MM.1S (cell line): ENCODE measurements at regions not wholly inside any gene's neighbourhood (a gene's known extent, or its start where the extent isn't known, plus 50 kb on each side); places are given as distances from the start of the nearest gene placed in this dataset.

Experiments
- DNase-seq: peaks from one replicate; pipeline ENCODE4 v3.0.0-alpha.2; 2015
- H2AFZ ChIP-seq: fragments of 300-600 bp; sonication (generic); 2 replicates; pipeline ENCODE4 v1.6.0; 2016; ENCODE audit warnings: antibody characterized with exemption, low read length
- H3F3A ChIP-seq: fragments of 300-600 bp; sonication (generic); 2 replicates; pipeline ENCODE4 v1.6.1; 2016; ENCODE audit warnings: mild to moderate bottlenecking, antibody characterized with exemption, low read length, moderate library complexity, mixed read lengths; ENCODE audit not compliant: insufficient read depth
- H3K27ac ChIP-seq: fragments of 300-600 bp; sonication (generic); 2 replicates; pipeline ENCODE4 v1.5.1; 2016; ENCODE audit warnings: mild to moderate bottlenecking, low read length
- H3K27me3 ChIP-seq: fragments of 300-600 bp; sonication (generic); replicated peaks from 2 replicates; pipeline ENCODE4 v1.6.0; 2016; ENCODE audit warnings: low read length; ENCODE audit not compliant: insufficient read depth
- H3K36me3 ChIP-seq: fragments of 300-600 bp; sonication (generic); replicated peaks from 2 replicates; pipeline ENCODE4 v1.6.1; 2016; ENCODE audit warnings: mild to moderate bottlenecking, low read length, mixed read lengths; ENCODE audit not compliant: insufficient read depth
- H3K4me1 ChIP-seq: fragments of 300-600 bp; sonication (generic); 2 replicates; pipeline ENCODE4 v1.6.1; 2016; ENCODE audit warnings: low read length, mixed read lengths
- H3K4me2 ChIP-seq: fragments of 300-600 bp; sonication (generic); 2 replicates; pipeline ENCODE4 v1.6.0; 2016; ENCODE audit warnings: low read depth, low read length
- H3K4me3 ChIP-seq: fragments of 300-600 bp; sonication (generic); 2 replicates; pipeline ENCODE4 v1.5.1; 2016; ENCODE audit warnings: low read length, mixed read lengths
- H3K79me2 ChIP-seq: fragments of 300-600 bp; sonication (generic); 2 replicates; pipeline ENCODE4 v1.6.1; 2016; ENCODE audit warnings: mixed run types, low read length, mixed read lengths
- H3K9ac ChIP-seq: fragments of 300-600 bp; sonication (generic); 2 replicates; pipeline ENCODE4 v1.6.1; 2016; ENCODE audit warnings: low read length, mixed read lengths
- H3K9me2 ChIP-seq: fragments of 300-600 bp; sonication (generic); replicated peaks from 2 replicates; pipeline ENCODE4 v1.6.1; 2016; ENCODE audit warnings: mild to moderate bottlenecking, low read length, mixed read lengths; ENCODE audit not compliant: insufficient read depth
- H3K9me3 ChIP-seq: fragments of 300-600 bp; sonication (generic); replicated peaks from 2 replicates; pipeline ENCODE4 v1.6.1; 2016; ENCODE audit warnings: mild to moderate bottlenecking, low read length, mixed read lengths; ENCODE audit not compliant: insufficient read depth
- H4K20me1 ChIP-seq: fragments of 300-600 bp; sonication (generic); 2 replicates; pipeline ENCODE4 v1.6.1; 2016; ENCODE audit warnings: mild to moderate bottlenecking, low read length, moderate library complexity, mixed read lengths; ENCODE audit not compliant: insufficient read depth
- CTCF ChIP-seq: fragments of 300-600 bp; sonication (generic); IDR thresholded peaks from 2 replicates; pipeline ENCODE4 v1.5.1; 2016; ENCODE audit warnings: antibody characterized with exemption, low read length, mixed read lengths
- EZH2 ChIP-seq: fragments of 300-600 bp; sonication (generic); optimal IDR thresholded peaks from 2 replicates; pipeline ENCODE3; 2017; ENCODE audit warnings: low read depth, mild to moderate bottlenecking, antibody characterized with exemption, low read length, mixed read lengths
- EZH2phosphoT487 ChIP-seq: fragments of 300-600 bp; sonication (generic); IDR thresholded peaks from 2 replicates; pipeline ENCODE4 v1.6.1; 2018; ENCODE audit warnings: antibody characterized with exemption, low read length

DNA sequence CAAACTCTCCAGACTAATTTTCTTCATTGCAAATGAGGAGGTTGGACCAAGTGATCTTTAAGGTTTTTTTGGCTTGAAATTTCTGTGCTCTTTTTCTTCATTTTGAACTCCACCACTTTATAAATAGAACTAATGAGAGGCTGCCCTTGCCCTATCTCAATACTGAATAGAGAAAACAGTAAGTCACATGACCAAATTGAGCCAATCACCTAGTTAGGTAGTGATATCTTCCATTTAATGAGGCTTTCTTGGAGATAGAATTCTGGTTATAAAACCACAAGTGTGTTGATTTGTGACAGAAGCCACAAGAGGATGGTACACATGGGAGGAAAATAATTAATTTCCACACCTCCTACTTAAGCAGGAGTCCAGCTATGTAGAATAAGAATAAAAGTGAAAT is 263.4 kb upstream of the SNX7 start:
- Histone ChIP-seq H3K4me3 (no peak overlapping the region), H3K4me1 (0 out of 2 replicates have a peak, but pooled peaks cover 6% of the 10 kb centered on the region), H3F3A (no peaks in the 10 kb centered on the region), H3K9me2 (no peaks in the 10 kb centered on the region), H3K36me3 (no peaks in the 10 kb centered on the region), H3K27me3 (no peaks in the 10 kb centered on the region), H3K9me3 (no peaks in the 10 kb centered on the region), H2AFZ (no peak overlapping the region), H3K4me2 (no peak overlapping the region), H3K9ac (no peak overlapping the region), H3K79me2 (no peaks in the 10 kb centered on the region), H4K20me1 (no peaks in the 10 kb centered on the region), H3K27ac (no peak overlapping the region)
- no peak for DNase-seq
- TF ChIP-seq EZH2phosphoT487 (no peak), EZH2 (no peak), CTCF (no peak)

- H3K27ac ChIP-seq, result no peak overlapping the region
- H3K36me3 ChIP-seq, result no peaks in the 10 kb centered on the region
- no peaks in the 10 kb centered on the region for H3K9me2 ChIP-seq
- no peaks in the 10 kb centered on the region for H3K79me2 ChIP-seq
- TF ChIP-seq EZH2phosphoT487 (no peak), EZH2 (no peak), CTCF (no peak)
- H4K20me1 ChIP-seq, result no peaks in the 10 kb centered on the region
- no peak for DNase-seq
- H3K9ac ChIP-seq, result no peak overlapping the region
- no peaks in the 10 kb centered on the region for H3K9me3 ChIP-seq
- no peaks in the 10 kb centered on the region for H3F3A ChIP-seq
- no peak overlapping the region for H3K4me3 ChIP-seq
- no peaks in the 10 kb centered on the region for H3K27me3 ChIP-seq
- H3K4me2 ChIP-seq, result no peak overlapping the region
- no peak overlapping the region for H2AFZ ChIP-seq
- H3K4me1 ChIP-seq, result no peaks in the 10 kb centered on the region
These were observed 267.8 kb upstream of the SNX7 start for GRCh38 chr1:98393719-98394118.

GRCh38 chr1:98391175-98391574 is 270.3 kb upstream of the SNX7 start:
- Histone ChIP-seq H2AFZ (no peak overlapping the region), H3K27me3 (no peaks in the 10 kb centered on the region), H3K27ac (no peak overlapping the region), H3K4me1 (0 out of 2 replicates have a peak, but pooled peaks cover 4% of the 10 kb centered on the region), H4K20me1 (no peaks in the 10 kb centered on the region), H3K9me3 (no peaks in the 10 kb centered on the region), H3K79me2 (no peaks in the 10 kb centered on the region), H3K36me3 (no peaks in the 10 kb centered on the region), H3K4me3 (no peak overlapping the region), H3K9me2 (no peaks in the 10 kb centered on the region), H3F3A (no peaks in the 10 kb centered on the region), H3K4me2 (no peak overlapping the region), H3K9ac (no peak overlapping the region)
- TF ChIP-seq EZH2phosphoT487, result no peak
- no peak for TF ChIP-seq EZH2
- no peak for TF ChIP-seq CTCF
- DNase-seq, result no peak
